ENCODE measurements at regions not wholly inside any gene's neighbourhood (a gene's known extent, or its start where the extent isn't known, plus 50 kb on each side); places are given as distances from the start of the nearest gene placed in this dataset.

GRCh38 chr13:23991119-23991518 lies 93.8 kb upstream of the C1QTNF9B start:
- Mint-ChIP-seq H3K36me3 (ENCODE audit: low read depth) (no peaks in the 10 kb centered on the region), H3K4me1 (ENCODE audit: low read depth) (peaks cover 6% of the 10 kb centered on the region), H3K27me3 (ENCODE audit: low read depth) (peaks cover 17% of the 10 kb centered on the region)

DNA sequence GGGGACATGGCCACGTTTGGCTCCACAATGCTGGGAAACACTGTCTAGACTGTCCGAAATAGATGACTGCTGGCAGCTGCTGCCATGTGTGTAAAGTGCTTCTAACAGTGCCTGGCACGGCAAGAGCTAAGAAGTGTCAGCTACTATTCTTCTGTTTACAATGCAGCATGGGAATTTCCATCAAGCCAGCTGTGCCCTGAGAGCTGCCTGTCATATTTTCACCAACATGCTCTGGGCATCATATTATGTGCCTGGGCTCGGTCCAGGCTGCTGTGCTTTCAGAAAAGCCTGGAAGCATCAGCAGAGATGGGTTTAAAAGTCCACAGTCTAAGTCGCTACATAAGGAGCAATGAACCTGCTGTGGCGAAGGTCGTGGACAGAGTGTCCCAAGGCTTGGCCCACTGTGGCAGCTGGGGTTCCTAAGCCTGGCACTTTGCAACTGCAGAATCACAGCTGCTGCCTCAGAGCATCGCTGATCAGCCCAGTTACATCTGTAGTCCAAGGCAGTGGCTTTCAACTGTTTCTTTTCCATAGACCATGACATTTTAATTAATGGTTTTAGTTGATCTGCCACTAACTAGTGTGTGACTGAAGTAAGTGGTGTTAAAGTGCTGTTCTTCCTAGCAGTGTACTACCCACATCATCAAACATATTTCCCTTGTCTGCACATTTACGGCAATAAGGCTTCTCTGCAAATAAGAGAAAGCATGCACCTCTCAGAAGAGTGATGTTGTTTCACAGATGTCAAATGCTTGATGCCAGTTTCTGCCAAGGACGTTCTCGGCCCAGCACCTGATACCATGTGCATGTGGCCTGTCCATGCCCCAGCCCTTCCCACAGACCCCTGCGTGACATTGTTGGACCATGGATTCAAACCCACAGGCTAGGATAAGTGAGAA lies 95.7 kb upstream of the C1QTNF9B start:
- H3K36me3 Mint-ChIP-seq (ENCODE audit: low read depth), result no peaks in the 10 kb centered on the region
- H3K27me3 Mint-ChIP-seq (ENCODE audit: low read depth), result peaks cover 10% of the 10 kb centered on the region
- no peak overlapping the region for H3K27ac Mint-ChIP-seq
- no peaks in the 10 kb centered on the region for H3K9me3 Mint-ChIP-seq
- H3K4me1 Mint-ChIP-seq (ENCODE audit: low read depth), result peaks cover 9% of the 10 kb centered on the region
- H3K4me3 Mint-ChIP-seq, result no peak overlapping the region

More at GRCh38 chr13:23991119-23991518, 93.8 kb upstream of the C1QTNF9B start:
- H3K4me3 Mint-ChIP-seq, result no peak overlapping the region
- H3K9me3 Mint-ChIP-seq, result no peaks in the 10 kb centered on the region
- H3K27ac Mint-ChIP-seq, result no peak overlapping the region

DNA sequence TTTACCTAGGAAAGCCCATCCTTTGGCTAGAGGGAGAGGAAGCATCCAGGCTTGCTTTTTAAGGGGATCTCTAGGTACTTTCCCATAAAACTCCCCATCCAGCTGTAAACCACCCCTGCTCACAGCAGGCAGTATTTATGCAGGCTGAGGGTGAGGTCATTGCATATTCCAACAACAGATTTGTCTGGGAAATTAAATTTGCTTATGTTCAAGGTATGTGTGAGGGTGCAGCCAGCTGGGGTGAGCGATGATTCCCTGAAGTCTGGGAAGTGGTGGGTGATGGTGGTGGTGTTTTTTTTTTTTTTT lies 96.3 kb upstream of the C1QTNF9B start:
- Mint-ChIP-seq H3K36me3 (ENCODE audit: low read depth) (no peaks in the 10 kb centered on the region), H3K4me3 (no peak overlapping the region), H3K4me1 (ENCODE audit: low read depth) (peaks cover 12% of the 10 kb centered on the region), H3K27me3 (ENCODE audit: low read depth) (peaks cover 10% of the 10 kb centered on the region), H3K27ac (no peak overlapping the region), H3K9me3 (no peaks in the 10 kb centered on the region)

- no peaks in the 10 kb centered on the region for H3K36me3 Mint-ChIP-seq (ENCODE audit: low read depth)
- peaks cover 12% of the 10 kb centered on the region for H3K4me1 Mint-ChIP-seq (ENCODE audit: low read depth)
- H3K27me3 Mint-ChIP-seq (ENCODE audit: low read depth), result peaks cover 5% of the 10 kb centered on the region
- no peak overlapping the region for H3K27ac Mint-ChIP-seq
- H3K9me3 Mint-ChIP-seq, result no peaks in the 10 kb centered on the region
- H3K4me3 Mint-ChIP-seq, result no peak overlapping the region
Measured at GRCh38 chr13:23995283-23996073, 98.2 kb upstream of the C1QTNF9B start.

DNA sequence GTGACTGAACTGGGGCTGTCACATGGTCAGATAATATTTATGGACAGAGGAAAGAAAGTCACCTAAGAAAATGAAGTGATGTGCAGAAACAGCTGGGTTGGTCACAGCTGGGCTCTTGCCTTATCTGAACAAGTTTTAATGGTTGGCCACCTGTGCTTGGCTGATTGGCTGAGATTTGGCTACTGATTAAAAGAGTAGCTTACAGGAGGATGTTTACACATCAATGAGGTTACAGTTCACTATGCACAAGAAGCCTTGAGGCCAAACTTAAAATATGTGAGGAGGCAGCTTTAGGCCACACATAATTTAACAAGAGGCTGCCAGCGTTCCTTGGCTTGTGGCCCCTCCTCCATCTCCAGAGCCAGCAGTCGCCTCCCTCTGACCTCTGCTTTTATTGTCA lies 99.2 kb upstream of the C1QTNF9B start:
- Mint-ChIP-seq H3K4me3 (no peak overlapping the region), H3K27ac (no peak overlapping the region), H3K9me3 (no peaks in the 10 kb centered on the region), H3K36me3 (ENCODE audit: low read depth) (no peaks in the 10 kb centered on the region), H3K27me3 (ENCODE audit: low read depth) (no peaks in the 10 kb centered on the region), H3K4me1 (ENCODE audit: low read depth) (peaks cover 12% of the 10 kb centered on the region)

DNA sequence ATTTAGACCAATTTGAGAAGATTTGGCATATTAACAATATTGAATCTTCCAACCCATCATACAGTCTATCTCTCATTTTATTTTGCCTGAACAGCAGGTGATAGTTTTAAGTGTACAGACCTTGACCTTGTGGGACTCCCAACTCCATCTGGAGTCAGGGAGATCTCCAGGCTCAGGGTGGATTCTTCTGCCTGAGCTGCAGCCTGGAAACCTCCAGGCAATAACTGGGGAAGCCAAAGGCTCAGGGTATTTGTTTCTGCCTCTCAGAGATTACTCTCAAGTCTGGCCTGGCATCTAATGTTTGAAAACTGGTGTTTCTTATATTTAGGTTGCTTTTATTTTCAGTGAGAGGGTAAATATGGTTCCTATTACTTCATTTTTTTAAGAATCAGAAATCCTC lies 102.1 kb upstream of the C1QTNF9B start:
- H3K27ac Mint-ChIP-seq, result no peak overlapping the region
- H3K9me3 Mint-ChIP-seq, result no peaks in the 10 kb centered on the region
- H3K4me1 Mint-ChIP-seq (ENCODE audit: low read depth), result peaks cover 12% of the 10 kb centered on the region
- H3K27me3 Mint-ChIP-seq (ENCODE audit: low read depth), result peaks cover 4% of the 10 kb centered on the region
- H3K36me3 Mint-ChIP-seq (ENCODE audit: low read depth), result no peaks in the 10 kb centered on the region
- no peak overlapping the region for H3K4me3 Mint-ChIP-seq

GRCh38 chr13:24002206-24002815 lies 105.0 kb upstream of the C1QTNF9B start:
- no peaks in the 10 kb centered on the region for H3K9me3 Mint-ChIP-seq
- peaks cover 5% of the 10 kb centered on the region for H3K4me1 Mint-ChIP-seq (ENCODE audit: low read depth)
- no peak overlapping the region for H3K27ac Mint-ChIP-seq
- peaks cover 14% of the 10 kb centered on the region for H3K27me3 Mint-ChIP-seq (ENCODE audit: low read depth)
- H3K4me3 Mint-ChIP-seq, result no peak overlapping the region
- no peaks in the 10 kb centered on the region for H3K36me3 Mint-ChIP-seq (ENCODE audit: low read depth)

GRCh38 chr13:24004142-24004899 lies 107.0 kb upstream of the C1QTNF9B start:
- H3K4me1 Mint-ChIP-seq (ENCODE audit: low read depth), result no peaks in the 10 kb centered on the region
- no peak overlapping the region for H3K4me3 Mint-ChIP-seq
- H3K27ac Mint-ChIP-seq, result no peak overlapping the region
- peaks cover 17% of the 10 kb centered on the region for H3K27me3 Mint-ChIP-seq (ENCODE audit: low read depth)
- no peaks in the 10 kb centered on the region for H3K36me3 Mint-ChIP-seq (ENCODE audit: low read depth)
- no peaks in the 10 kb centered on the region for H3K9me3 Mint-ChIP-seq

DNA sequence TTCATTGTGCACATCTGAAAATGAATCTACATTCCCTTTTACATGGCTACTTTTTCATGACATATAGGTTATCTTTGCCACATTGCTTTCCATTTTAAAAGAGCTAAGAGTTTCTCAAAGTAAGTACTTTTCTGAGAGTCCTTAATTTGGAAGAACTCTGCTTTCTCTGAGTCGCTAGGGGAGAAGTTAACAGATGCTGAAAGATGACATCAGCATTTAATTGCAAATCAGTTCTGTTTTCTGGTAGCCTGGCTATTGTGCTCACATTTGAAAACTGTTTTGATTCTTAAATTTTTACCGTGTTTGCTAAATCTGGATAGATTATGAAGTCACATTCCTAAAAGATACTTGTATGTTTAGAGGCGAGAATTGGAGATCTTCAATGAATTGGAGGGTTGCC lies 107.7 kb upstream of the C1QTNF9B start:
- H3K27me3 Mint-ChIP-seq (ENCODE audit: low read depth), result peaks cover 17% of the 10 kb centered on the region
- no peaks in the 10 kb centered on the region for H3K9me3 Mint-ChIP-seq
- no peak overlapping the region for H3K27ac Mint-ChIP-seq
- no peaks in the 10 kb centered on the region for H3K36me3 Mint-ChIP-seq (ENCODE audit: low read depth)
- H3K4me3 Mint-ChIP-seq, result no peak overlapping the region
- H3K4me1 Mint-ChIP-seq (ENCODE audit: low read depth), result no peaks in the 10 kb centered on the region

GRCh38 chr13:24005755-24006281 lies 108.5 kb upstream of the C1QTNF9B start:
- Mint-ChIP-seq H3K4me3 (no peak overlapping the region), H3K4me1 (ENCODE audit: low read depth) (no peaks in the 10 kb centered on the region), H3K36me3 (ENCODE audit: low read depth) (no peaks in the 10 kb centered on the region), H3K9me3 (no peaks in the 10 kb centered on the region), H3K27me3 (ENCODE audit: low read depth) (peaks cover 17% of the 10 kb centered on the region), H3K27ac (no peak overlapping the region)

- Mint-ChIP-seq H3K4me1 (ENCODE audit: low read depth) (no peaks in the 10 kb centered on the region), H3K27me3 (ENCODE audit: low read depth) (peaks cover 17% of the 10 kb centered on the region), H3K4me3 (no peak overlapping the region), H3K9me3 (no peaks in the 10 kb centered on the region), H3K36me3 (ENCODE audit: low read depth) (no peaks in the 10 kb centered on the region), H3K27ac (no peak overlapping the region)
Measured at GRCh38 chr13:24006520-24007248, 109.4 kb upstream of the C1QTNF9B start.

DNA sequence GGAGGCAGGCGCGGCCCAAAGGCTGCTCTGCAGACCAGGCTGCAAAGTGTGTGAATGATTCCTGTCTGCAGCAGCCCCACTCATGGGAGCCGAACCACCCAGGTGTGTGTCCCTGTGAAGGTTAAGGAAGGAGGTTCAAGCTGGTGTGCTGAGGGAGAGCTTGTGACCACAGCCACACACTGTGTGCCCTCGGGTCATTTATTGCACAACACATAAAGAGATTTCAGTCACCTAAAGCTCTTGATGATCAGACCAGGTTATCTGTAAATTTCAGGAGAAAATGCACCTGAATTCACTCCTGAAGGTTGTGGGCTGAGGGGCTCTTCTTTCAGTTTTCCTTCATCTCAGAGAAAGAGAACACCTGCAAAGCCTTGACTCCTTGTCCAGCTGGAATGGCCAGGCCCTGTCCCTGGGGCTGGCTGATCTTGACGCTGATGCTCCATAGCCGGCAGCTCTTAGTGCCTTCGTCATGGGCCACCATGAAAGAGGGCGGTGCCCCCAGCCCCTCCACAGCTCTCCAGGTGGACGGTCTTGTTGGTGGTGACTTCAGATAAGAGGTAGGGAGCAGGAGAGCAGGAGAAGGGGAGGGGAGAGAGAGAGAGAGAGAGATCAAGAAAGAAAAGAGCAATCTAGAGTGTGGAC lies 110.8 kb upstream of the C1QTNF9B start:
- Mint-ChIP-seq H3K27me3 (ENCODE audit: low read depth) (peaks cover 17% of the 10 kb centered on the region), H3K4me1 (ENCODE audit: low read depth) (no peaks in the 10 kb centered on the region), H3K36me3 (ENCODE audit: low read depth) (no peaks in the 10 kb centered on the region), H3K27ac (no peak overlapping the region), H3K4me3 (no peak overlapping the region), H3K9me3 (no peaks in the 10 kb centered on the region)

DNA sequence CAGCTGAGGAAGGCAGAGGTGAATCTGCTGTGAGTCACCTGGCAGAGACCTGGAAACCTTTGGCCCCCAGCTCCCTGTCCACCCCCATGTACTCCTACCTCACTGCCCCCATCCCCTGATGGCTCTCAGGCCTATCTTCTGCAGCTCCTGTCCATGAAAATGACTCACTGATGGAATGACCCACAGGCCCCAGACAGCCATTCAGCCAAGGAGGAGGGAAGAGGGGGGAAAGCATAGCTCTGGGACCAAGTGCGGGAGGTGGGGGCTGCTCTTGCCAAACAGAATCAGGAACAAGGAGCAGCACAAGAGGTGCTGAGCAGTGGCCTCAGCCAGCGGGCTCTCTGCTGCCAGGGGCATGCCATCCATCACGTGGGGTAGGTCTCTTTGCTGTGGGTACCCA lies 111.4 kb upstream of the C1QTNF9B start:
- no peaks in the 10 kb centered on the region for H3K9me3 Mint-ChIP-seq
- no peak overlapping the region for H3K4me3 Mint-ChIP-seq
- H3K4me1 Mint-ChIP-seq (ENCODE audit: low read depth), result no peaks in the 10 kb centered on the region
- no peaks in the 10 kb centered on the region for H3K36me3 Mint-ChIP-seq (ENCODE audit: low read depth)
- H3K27ac Mint-ChIP-seq, result no peak overlapping the region
- peaks cover 17% of the 10 kb centered on the region for H3K27me3 Mint-ChIP-seq (ENCODE audit: low read depth)
